Spleen (tissue), 11 donors: ENCODE measurements at regions not wholly inside any gene's neighbourhood (a gene's known extent, or its start where the extent isn't known, plus 50 kb on each side); places are given as distances from the start of the nearest gene placed in this dataset.
A peak's percentile ranks its signal among the peaks of the same experiment; 100 is the strongest.

Experiments
- DNase-seq: peaks from one replicate; pipeline ENCODE4 v3.0.0-alpha.2; 2020
- H3K27ac ChIP-seq, 8 donors: fragments of 200-600 bp; sonication (generic) in 7 of 8; 1 replicate in 4 of 8; 2 replicates in 4 of 8; pipeline versions ENCODE4 v1.5.0 to v1.8.0; 2016 to 2021; ENCODE audit warnings: inconsistent platforms in 4 of 8, mild to moderate bottlenecking in 4 of 8, moderate library complexity in 1 of 8
- H3K27me3 ChIP-seq, 7 donors: fragments of 200-600 bp; sonication (generic) in 6 of 7; replicated peaks in 1 of 7; 1 replicate in 4 of 7; 2 replicates in 3 of 7; pipeline versions ENCODE4 v1.5.0 to v1.8.0; 2016 to 2021; ENCODE audit warnings: inconsistent platforms in 3 of 7, mild to moderate bottlenecking in 1 of 7
- H3K36me3 ChIP-seq, 6 donors: fragments of 200-600 bp; sonication (generic) in 5 of 6; 1 replicate in 4 of 6; 2 replicates in 2 of 6; pipeline versions ENCODE4 v1.5.0 to v1.8.0; 2016 to 2021; ENCODE audit warnings: inconsistent platforms in 2 of 6
- H3K4me1 ChIP-seq, 6 donors: fragments of 200-600 bp; sonication (generic) in 5 of 6; 1 replicate in 3 of 6; 2 replicates in 3 of 6; pipeline versions ENCODE4 v1.5.0 to v1.8.0; 2016 to 2021; ENCODE audit warnings: inconsistent platforms in 3 of 6
- H3K4me3 ChIP-seq, 8 donors: fragments of 200-600 bp; sonication (generic) in 7 of 8; 1 replicate in 4 of 8; 2 replicates in 4 of 8; pipeline versions ENCODE4 v1.5.0 to v1.8.0; 2016 to 2021; ENCODE audit warnings: inconsistent platforms in 4 of 8, mild to moderate bottlenecking in 4 of 8, moderate library complexity in 2 of 8
- H3K9me3 ChIP-seq, 8 donors: fragments of 200-600 bp; sonication (generic) in 7 of 8; 1 replicate in 4 of 8; 2 replicates in 4 of 8; pipeline versions ENCODE4 v1.5.0 to v1.8.0; 2016 to 2021; ENCODE audit warnings: inconsistent platforms in 4 of 8
- CTCF ChIP-seq, 11 experiments: fragments of 200-600 bp in 7 of 11; fragments of 450-650 bp in 4 of 11; sonication (generic) in 4 of 11; IDR thresholded peaks in 8 of 11; conservative IDR thresholded peaks in 3 of 11; 1 replicate in 7 of 11; 2 replicates in 4 of 11; pipeline versions ENCODE4 v1.4.0 to v1.8.0; 2016 to 2021; ENCODE audit warnings: antibody characterized with exemption in 11 of 11, inconsistent platforms in 4 of 11, mild to moderate bottlenecking in 1 of 11
- POLR2A ChIP-seq, 3 donors: fragments of 450-650 bp; IDR thresholded peaks; one replicate each; pipeline ENCODE4 v1.5.1; 2017; ENCODE audit warnings: antibody characterized with exemption in 3 of 3, mild to moderate bottlenecking in 1 of 3
- POLR2AphosphoS5 ChIP-seq, 3 donors: sonication (generic); formaldehyde crosslinking; IDR thresholded peaks; one replicate each; pipeline ENCODE4 v1.5.1; 2017; ENCODE audit warnings: antibody characterized with exemption in 3 of 3
- WGBS, 5 donors: extraction: QIAGEN DNeasy Blood & Tissue Kit in 3 of 5; methylation state at CpG; one replicate each; pipeline versions ENCODE4 v1.1.5 to v1.1.7; 2013 to 2018; 5-methylcytosine and 5-hydroxymethylcytosine counted together
- intact Hi-C: fragments of 100-400 bp; cut with DNase I; formaldehyde crosslinking; loops from one replicate; pipeline ENCODE4 v1.15.0; 2023; ENCODE audit warnings: low total_unique reads
- small RNA-seq, 4 donors: library from RNA; depleted of rRNA; stranded (forward); fragments of <200 nt; gene quantifications; one replicate each; pipeline ENCODE3, GENCODE V24; 2016
- donor health status: healthy with polysubstance abuse.
- donor health status: DM: no; HTN: no; CAD: no; lungs with moderate emphysema.
- donor health status: DM: no; HTN: no; CAD: no.
- donor health status: Bipolar disorder and iron deficiency.
- donor health status: healthy.
- donor health status: DM: no; HTN: no; CAD: no.
- donor health status: DM: yes; HTN: yes; CAD: no.

GRCh38 chr7:57867884-57868701 lies 418.1 kb downstream of the ZNF716 start:
- H3K4me3 ChIP-seq = peak overlapping the region in 3 of 8 donors; percentile 12 to 24 (median 19)
- no peaks in the 10 kb centered on the region for H3K36me3 ChIP-seq
- no peak overlapping the region for H3K27ac ChIP-seq
- WGBS, 5 donors = 9 to 35% (median 16%) methylated on average over 80 to 84 of the region's 84 CpGs
- peaks cover 0 to 46% (median 17%) of the 10 kb centered on the region in 7 donors for H3K27me3 ChIP-seq
- no peak for TF ChIP-seq POLR2AphosphoS5 (IDR thresholded peaks at IDR 0.05)
- no peak for TF ChIP-seq CTCF (IDR thresholded peaks at IDR 0.05 in 8 of 11, conservative IDR thresholded peaks at IDR 0.05 in 3 of 11)
- TF ChIP-seq POLR2A (IDR thresholded peaks at IDR 0.05) = no peak
- H3K9me3 ChIP-seq = peaks cover 0 to 42% (median 10%) of the 10 kb centered on the region in 8 donors
- DNase-seq = peak; percentile 62
- intact Hi-C loops = no loop called here
- peaks cover 0 to 10% (median 0%) of the 10 kb centered on the region in 6 donors for H3K4me1 ChIP-seq

GRCh38 chr7:57868771-57869483 lies 418.9 kb downstream of the ZNF716 start:
- no peak for DNase-seq
- Histone ChIP-seq H3K9me3 (peaks cover 0 to 42% (median 14%) of the 10 kb centered on the region in 8 donors), H3K4me1 (peaks cover 0 to 10% (median 0%) of the 10 kb centered on the region in 6 donors), H3K36me3 (no peaks in the 10 kb centered on the region), H3K27ac (no peak overlapping the region), H3K27me3 (peaks cover 0 to 46% (median 17%) of the 10 kb centered on the region in 7 donors), H3K4me3 (peak overlapping the region in 3 of 8 donors; percentile 12 to 24 (median 19))
- 12 to 39% (median 25%) methylated on average over 63 to 66 of the region's 66 CpGs for WGBS, 5 donors
- no peak for TF ChIP-seq POLR2AphosphoS5 (IDR thresholded peaks at IDR 0.05)
- TF ChIP-seq POLR2A (IDR thresholded peaks at IDR 0.05) = no peak
- TF ChIP-seq CTCF (IDR thresholded peaks at IDR 0.05 in 8 of 11, conservative IDR thresholded peaks at IDR 0.05 in 3 of 11) = no peak
- intact Hi-C loops = no loop called here

Small RNA genes lying in the stretch of these regions (small RNA-seq; reads per million reads assigned to genes)
- 0 reads per million in 4 donors for gene AC023141.11
- gene AC023141.12 = 0 reads per million in 4 donors
- gene AC023141.8 = 0 reads per million in 4 donors
